ENCODE measurements at regions not wholly inside any gene's neighbourhood (a gene's known extent, or its start where the extent isn't known, plus 50 kb on each side); places are given as distances from the start of the nearest gene placed in this dataset.

- TF ChIP-seq POLR2A (IDR thresholded peaks at IDR 0.05) (no peak), POLR2AphosphoS5 (IDR thresholded peaks at IDR 0.05) (no peak)
These were observed 96.5 kb upstream of the ESX1 start for GRCh38 chrX:104351173-104351769.
